K562 (cell line): ENCODE measurements at regions not wholly inside any gene's neighbourhood (a gene's known extent, or its start where the extent isn't known, plus 50 kb on each side); places are given as distances from the start of the nearest gene placed in this dataset.

Experiments used
- ATAC-seq: fragments of 200-7000 bp; cut with Tn5 transposase; 3 replicates; pipeline ENCODE4 v1.9.1; 2020; ENCODE audit warnings: moderate library complexity
- BruUV-seq: library from RNA; stranded (reverse); fragments of 400-500 nt; replicated peaks from 2 replicates; lab custom pipeline; 2021; lab: Mats Ljungman, UMichigan
- CTCF ChIA-PET: fragments of 300-600 bp; formaldehyde crosslinking; extraction: SDS; loops from one replicate; lab custom pipeline; 2021; ENCODE audit warnings: low intra/inter-chr PET ratio; lab: Yijun Ruan, JAX
- POLR2A ChIA-PET: fragments of 300-600, 350-650 bp; sonication (Branson Sonifier 250); formaldehyde crosslinking; extraction: SDS; loops from one replicate; lab custom pipeline; 2021; ENCODE audit warnings: antibody characterized with exemption, inconsistent platforms; lab: Yijun Ruan, JAX
- DNase-seq, 4 experiments: peaks; one replicate each; pipeline versions ENCODE4 v3.0.0 to v3.0.0-alpha.2; 2011 to 2018; ENCODE audit warnings: low spot score in 3 of 4, mixed read lengths in 3 of 4; ENCODE audit errors: extremely low read depth in 1 of 4
- FAIRE-seq: peaks from 2 replicates; lab custom pipeline; 2011; peaks lifted over from hg19 to GRCh38; lab: Jason Lieb, UNC
- H2AFZ ChIP-seq: 2 replicates; pipeline ENCODE4 v1.6.0; 2011; ENCODE audit warnings: low read depth, low read length, control low read depth, inconsistent platforms
- H3K27ac ChIP-seq: fragments of 200-600 bp; 3 replicates; pipeline ENCODE4 v1.8.0; 2011; ENCODE audit warnings: low read depth, mild to moderate bottlenecking, control low read depth, inconsistent platforms, low read length, moderate library complexity, mixed read lengths; ENCODE audit errors: extremely low read depth
- H3K27me3 ChIP-seq, 2 experiments: fragments of 300-600 bp in 1 of 2; 2 replicates in 1 of 2; 3 replicates in 1 of 2; pipeline versions ENCODE4 v1.6.0 to v1.8.0; 2011; ENCODE audit warnings: inconsistent platforms in 2 of 2, low read length in 2 of 2, mild to moderate bottlenecking in 1 of 2, mixed read lengths in 1 of 2, moderate library complexity in 1 of 2; ENCODE audit not compliant: control insufficient read depth in 2 of 2, insufficient read depth in 2 of 2
- H3K36me3 ChIP-seq: fragments of 300-600 bp; 3 replicates; pipeline ENCODE4 v1.8.0; 2011; ENCODE audit warnings: mild to moderate bottlenecking, low read length, inconsistent platforms; ENCODE audit not compliant: control insufficient read depth, insufficient read depth
- H3K4me1 ChIP-seq, 2 experiments: fragments of 200-600 bp in 1 of 2; replicated peaks in 1 of 2; 2 replicates in 1 of 2; 3 replicates in 1 of 2; pipeline versions ENCODE4 v1.5.1 to v1.8.0; 2011; ENCODE audit warnings: inconsistent platforms in 2 of 2, low read length in 2 of 2, mild to moderate bottlenecking in 1 of 2, mixed read lengths in 1 of 2, moderate library complexity in 1 of 2; ENCODE audit not compliant: control insufficient read depth in 2 of 2, insufficient read depth in 2 of 2
- H3K4me2 ChIP-seq: 2 replicates; pipeline ENCODE4 v1.6.1; 2011; ENCODE audit warnings: low read length, control low read depth, inconsistent platforms, mixed read lengths; ENCODE audit not compliant: insufficient read depth
- H3K4me3 ChIP-seq: fragments of 200-600 bp; sonication (generic), shearing (Covaris generic); 2 replicates; pipeline ENCODE4 v1.5.1; 2016; ENCODE audit warnings: control low read depth, inconsistent platforms
- H3K79me2 ChIP-seq: fragments of 200-600 bp; 3 replicates; pipeline ENCODE4 v1.8.0; 2011; ENCODE audit warnings: low read length, inconsistent platforms; ENCODE audit not compliant: control insufficient read depth, insufficient read depth
- H3K9ac ChIP-seq, 2 experiments: 2 replicates each; pipeline versions ENCODE4 v1.6.0 to v1.6.1; 2011; ENCODE audit warnings: low read depth in 2 of 2, low read length in 2 of 2, control low read depth in 1 of 2, inconsistent platforms in 1 of 2, mild to moderate bottlenecking in 1 of 2, mixed read lengths in 1 of 2; ENCODE audit not compliant: insufficient read depth in 1 of 2
- H3K9me1 ChIP-seq: one replicate; pipeline ENCODE4 v1.6.0; 2011; ENCODE audit warnings: inconsistent platforms, mild to moderate bottlenecking, low read length, moderate library complexity; ENCODE audit not compliant: control insufficient read depth, insufficient read depth
- H3K9me3 ChIP-seq: replicated peaks from 2 replicates; pipeline ENCODE4 v1.5.1; 2011; ENCODE audit warnings: low read depth, low read length, inconsistent platforms; ENCODE audit not compliant: control insufficient read depth, insufficient read depth
- H4K20me1 ChIP-seq: replicated peaks from 2 replicates; pipeline ENCODE4 v1.6.1; 2011; ENCODE audit warnings: low read length, inconsistent platforms, mixed read lengths; ENCODE audit not compliant: control insufficient read depth, insufficient read depth
- BMI1 ChIP-seq: fragments of 150-350 bp; IDR thresholded peaks from 2 replicates; pipeline ENCODE4 v1.6.1; 2014; ENCODE audit warnings: low read length
- CTCFL ChIP-seq: IDR thresholded peaks from 2 replicates; pipeline ENCODE4 v1.6.1; 2011; ENCODE audit warnings: borderline replicate concordance, low read depth, mild to moderate bottlenecking, moderate library complexity, low read length; ENCODE audit not compliant: insufficient read depth, poor library complexity, severe bottlenecking
- KAT2B ChIP-seq: IDR thresholded peaks from one replicate; pipeline ENCODE4 v1.6.1; 2012; ENCODE audit warnings: low read depth, mild to moderate bottlenecking, control low read depth, inconsistent platforms, low read length, moderate library complexity
- USF1 ChIP-seq: sonication (generic); formaldehyde crosslinking; IDR thresholded peaks from 2 replicates; pipeline ENCODE4 v1.9.0; 2022; ENCODE audit warnings: mild to moderate bottlenecking, missing genetic modification reagents
- WGBS: fragments of 100-300 bp; shearing (Covaris generic); methylation state at CpG from one replicate; pipeline ENCODE4 v1.1.6; 2016; ENCODE audit warnings: low coverage, mixed read lengths; ENCODE audit not compliant: insufficient coverage; ENCODE audit errors: missing lambda C conversion rate; 5-methylcytosine and 5-hydroxymethylcytosine counted together
- in situ Hi-C: fragments of 300-500 bp; cut with MboI; formaldehyde crosslinking; loops from 4 replicates; pipeline ENCODE4 v1.15.0; 2018; ENCODE audit warnings: inconsistent platforms, mixed read lengths
- intact Hi-C: fragments of 100-400 bp; cut with micrococcal nuclease; formaldehyde crosslinking; loops from 2 replicates; pipeline ENCODE4 v1.14.2; 2022

GRCh38 chr13:64782466-64782865 lies 2447.7 kb downstream of the PCDH9 start:
- in situ Hi-C loops: no loop called here
- 0% methylated on average over 4 of the region's 4 CpGs for WGBS
- Histone ChIP-seq H3K9me3 (no peaks in the 10 kb centered on the region), H3K4me2 (no peak overlapping the region), H3K27ac (no peak overlapping the region), H3K9ac (no peak overlapping the region), H3K36me3 (no peaks in the 10 kb centered on the region), H3K4me1 (no peaks in the 10 kb centered on the region), H3K27me3 (no peaks in the 10 kb centered on the region), H3K4me3 (no peak overlapping the region), H3K79me2 (no peaks in the 10 kb centered on the region), H3K9me1 (no peaks in the 10 kb centered on the region), H2AFZ (no peak overlapping the region), H4K20me1 (no peaks in the 10 kb centered on the region)
- no peak for DNase-seq
- TF ChIP-seq BMI1 (no peak), USF1 (CRISPR knock-in tag) (no peak), KAT2B (no peak), CTCFL (no peak)
- CTCF ChIA-PET: no interaction called here
- intact Hi-C loops: no loop called here
- POLR2A ChIA-PET: no interaction called here
- no peak for FAIRE-seq
- no TSS peak for BruUV-seq
- no peak for ATAC-seq
